Osteoblast (primary cell): ENCODE measurements at regions not wholly inside any gene's neighbourhood (a gene's known extent, or its start where the extent isn't known, plus 50 kb on each side); places are given as distances from the start of the nearest gene placed in this dataset.
A peak's percentile ranks its signal among the peaks of the same experiment; 100 is the strongest.

Experiments
- DNase-seq: peaks from one replicate; pipeline ENCODE4 v3.0.0; 2011; ENCODE audit warnings: low spot score, mixed read lengths; ENCODE audit not compliant: insufficient read length; ENCODE audit errors: missing footprints
- H2AFZ ChIP-seq: 2 replicates; pipeline ENCODE4 v1.6.0; 2011; ENCODE audit warnings: mild to moderate bottlenecking, low read length
- H3K27ac ChIP-seq: 2 replicates; pipeline ENCODE4 v1.5.1; 2011; ENCODE audit warnings: mild to moderate bottlenecking, low read depth, low read length, moderate library complexity
- H3K27me3 ChIP-seq: 2 replicates; pipeline ENCODE4 v1.6.0; 2012; ENCODE audit warnings: mild to moderate bottlenecking, control low read depth, inconsistent platforms, low read length, moderate library complexity; ENCODE audit not compliant: insufficient read depth
- H3K36me3 ChIP-seq: 2 replicates; pipeline ENCODE4 v1.5.1; 2011; ENCODE audit warnings: mild to moderate bottlenecking, low read length, control low read depth, moderate library complexity; ENCODE audit not compliant: insufficient read depth
- H3K4me1 ChIP-seq: 2 replicates; pipeline ENCODE4 v1.5.1; 2011; ENCODE audit warnings: mild to moderate bottlenecking, low read length, control low read depth, moderate library complexity; ENCODE audit not compliant: insufficient read depth
- H3K4me2 ChIP-seq: 2 replicates; pipeline ENCODE4 v1.6.0; 2011; ENCODE audit warnings: mild to moderate bottlenecking, low read length; ENCODE audit not compliant: insufficient read depth
- H3K4me3 ChIP-seq: fragments of 200-600 bp; sonication (generic); 3 replicates; pipeline ENCODE4 v1.5.1; 2012; ENCODE audit warnings: mild to moderate bottlenecking, low read length, inconsistent platforms; ENCODE audit not compliant: insufficient read depth
- H3K79me2 ChIP-seq: 2 replicates; pipeline ENCODE4 v1.6.0; 2012; ENCODE audit warnings: mild to moderate bottlenecking, low read length, control low read depth, inconsistent platforms; ENCODE audit not compliant: insufficient read depth
- H3K9me3 ChIP-seq: 2 replicates; pipeline ENCODE4 v1.5.1; 2011; ENCODE audit warnings: low read depth, low read length, control low read depth
- H4K20me1 ChIP-seq: 2 replicates; pipeline ENCODE4 v1.6.0; 2012; ENCODE audit warnings: mild to moderate bottlenecking, low read length, control low read depth; ENCODE audit not compliant: insufficient read depth
- TF ChIP-seq, protein P1 (sequence below): IDR thresholded peaks from 2 replicates; pipeline ENCODE4 v1.5.1; 2011; ENCODE audit warnings: mild to moderate bottlenecking, low read depth, low read length, moderate library complexity; ENCODE audit errors: extremely low read depth

DNA sequence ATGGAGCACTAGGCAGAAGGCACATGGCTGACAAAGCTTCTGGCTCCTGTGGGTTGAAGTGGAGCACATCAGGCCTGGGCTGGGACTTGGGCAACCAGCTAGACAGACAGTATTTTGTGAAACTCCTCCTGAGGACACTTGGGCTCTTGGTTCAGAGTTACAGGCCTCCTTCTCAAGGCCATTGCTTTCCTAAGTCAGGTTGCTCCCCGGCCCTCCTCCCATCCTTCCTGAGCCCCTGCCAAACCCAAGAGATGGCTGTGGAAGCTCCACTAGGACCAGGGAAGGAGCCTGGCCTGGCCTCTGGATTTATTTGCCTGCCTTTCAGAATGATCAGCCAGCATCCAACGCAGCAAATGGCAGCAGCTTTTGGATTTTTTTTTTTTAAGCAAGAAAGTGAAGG lies 56.3 kb downstream of the MAGEF1 start:
- H3K36me3 ChIP-seq, result no peaks in the 10 kb centered on the region
- no peak overlapping the region for H2AFZ ChIP-seq
- TF ChIP-seq, protein P1, sequence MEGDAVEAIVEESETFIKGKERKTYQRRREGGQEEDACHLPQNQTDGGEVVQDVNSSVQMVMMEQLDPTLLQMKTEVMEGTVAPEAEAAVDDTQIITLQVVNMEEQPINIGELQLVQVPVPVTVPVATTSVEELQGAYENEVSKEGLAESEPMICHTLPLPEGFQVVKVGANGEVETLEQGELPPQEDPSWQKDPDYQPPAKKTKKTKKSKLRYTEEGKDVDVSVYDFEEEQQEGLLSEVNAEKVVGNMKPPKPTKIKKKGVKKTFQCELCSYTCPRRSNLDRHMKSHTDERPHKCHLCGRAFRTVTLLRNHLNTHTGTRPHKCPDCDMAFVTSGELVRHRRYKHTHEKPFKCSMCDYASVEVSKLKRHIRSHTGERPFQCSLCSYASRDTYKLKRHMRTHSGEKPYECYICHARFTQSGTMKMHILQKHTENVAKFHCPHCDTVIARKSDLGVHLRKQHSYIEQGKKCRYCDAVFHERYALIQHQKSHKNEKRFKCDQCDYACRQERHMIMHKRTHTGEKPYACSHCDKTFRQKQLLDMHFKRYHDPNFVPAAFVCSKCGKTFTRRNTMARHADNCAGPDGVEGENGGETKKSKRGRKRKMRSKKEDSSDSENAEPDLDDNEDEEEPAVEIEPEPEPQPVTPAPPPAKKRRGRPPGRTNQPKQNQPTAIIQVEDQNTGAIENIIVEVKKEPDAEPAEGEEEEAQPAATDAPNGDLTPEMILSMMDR, result no peak
- peaks cover 2% of the 10 kb centered on the region for H3K4me1 ChIP-seq
- H4K20me1 ChIP-seq, result no peaks in the 10 kb centered on the region
- H3K9me3 ChIP-seq, result no peaks in the 10 kb centered on the region
- H3K4me2 ChIP-seq, result no peak overlapping the region
- no peak overlapping the region for H3K27ac ChIP-seq
- DNase-seq, result no peak
- H3K4me3 ChIP-seq, result no peak overlapping the region
- no peaks in the 10 kb centered on the region for H3K79me2 ChIP-seq
- H3K27me3 ChIP-seq, result no peaks in the 10 kb centered on the region

DNA sequence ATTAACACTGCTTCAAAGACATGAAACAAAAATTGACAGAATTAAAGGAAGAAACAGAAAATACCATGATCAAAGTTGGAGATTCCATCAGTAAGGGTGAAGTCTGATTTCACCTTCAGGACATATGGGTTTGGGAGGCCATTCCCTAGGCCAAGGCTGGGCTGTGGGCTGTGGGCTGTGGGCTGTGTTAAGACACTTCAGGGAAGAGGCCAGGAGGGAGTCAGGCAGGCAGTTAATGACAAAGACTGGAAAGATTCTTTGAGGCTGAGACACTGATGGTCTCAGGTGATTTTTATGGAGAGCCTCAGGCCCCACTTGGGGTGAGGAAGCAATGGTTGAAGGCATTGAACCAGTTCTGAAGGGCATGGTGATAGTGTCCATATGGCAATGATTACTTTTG lies 57.5 kb downstream of the MAGEF1 start:
- Histone ChIP-seq H3K79me2 (no peaks in the 10 kb centered on the region), H3K4me3 (no peak overlapping the region), H4K20me1 (no peaks in the 10 kb centered on the region), H3K27ac (no peak overlapping the region), H3K4me1 (peaks cover 2% of the 10 kb centered on the region), H3K4me2 (no peak overlapping the region), H2AFZ (no peak overlapping the region), H3K36me3 (no peaks in the 10 kb centered on the region), H3K27me3 (no peaks in the 10 kb centered on the region), H3K9me3 (no peaks in the 10 kb centered on the region)
- TF ChIP-seq, protein P1, result no peak
- no peak for DNase-seq

DNA sequence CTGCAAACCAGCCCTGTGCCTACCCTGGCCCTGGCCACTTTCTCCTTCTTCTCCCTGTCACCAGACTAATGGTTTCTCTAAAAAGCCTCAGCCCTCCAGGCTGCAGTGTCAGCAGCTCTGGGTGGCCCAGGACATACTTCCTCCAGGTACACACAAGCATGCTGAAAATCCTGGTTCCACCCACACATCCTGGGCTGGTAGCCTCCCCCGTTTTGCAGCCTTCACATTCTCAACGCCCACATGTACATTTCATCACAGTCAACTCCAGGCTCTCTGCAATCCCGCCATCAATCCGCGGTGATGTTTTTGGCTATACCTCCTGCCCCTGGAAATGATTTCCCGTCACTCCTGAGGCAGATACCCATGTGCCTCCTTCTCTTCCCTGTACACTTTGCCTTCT lies 59.4 kb downstream of the MAGEF1 start:
- H3K4me1 ChIP-seq, result peaks cover 2% of the 10 kb centered on the region
- H4K20me1 ChIP-seq, result no peaks in the 10 kb centered on the region
- H3K9me3 ChIP-seq, result no peaks in the 10 kb centered on the region
- H3K4me2 ChIP-seq, result no peak overlapping the region
- H3K27ac ChIP-seq, result no peak overlapping the region
- H3K36me3 ChIP-seq, result no peaks in the 10 kb centered on the region
- TF ChIP-seq, protein P1, result no peak
- DNase-seq, result no peak
- H3K27me3 ChIP-seq, result no peaks in the 10 kb centered on the region
- H3K79me2 ChIP-seq, result no peaks in the 10 kb centered on the region
- H2AFZ ChIP-seq, result no peak overlapping the region
- H3K4me3 ChIP-seq, result no peak overlapping the region

DNA sequence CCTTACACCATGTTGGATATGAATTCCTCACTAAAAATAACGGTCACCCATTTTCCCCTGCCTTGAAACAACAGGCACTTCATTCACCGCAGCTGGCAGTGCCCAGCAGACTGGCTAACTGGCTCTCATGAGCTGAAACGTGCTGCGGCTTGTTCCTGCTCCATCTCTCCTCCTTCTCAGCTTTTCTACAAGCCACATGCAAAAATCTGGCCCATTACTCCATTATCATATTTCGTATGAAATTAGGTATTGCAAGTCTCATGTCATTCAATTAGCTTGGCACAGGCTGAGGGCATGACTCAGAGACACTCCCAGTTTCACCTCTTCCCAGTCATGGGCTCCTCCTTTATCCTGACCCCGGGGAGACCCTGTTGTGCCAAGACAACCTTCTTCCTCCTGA lies 60.0 kb downstream of the MAGEF1 start:
- H3K9me3 ChIP-seq, result no peaks in the 10 kb centered on the region
- H3K4me3 ChIP-seq, result no peak overlapping the region
- H4K20me1 ChIP-seq, result no peaks in the 10 kb centered on the region
- no peaks in the 10 kb centered on the region for H3K79me2 ChIP-seq
- no peak overlapping the region for H3K27ac ChIP-seq
- H3K4me1 ChIP-seq, result no peaks in the 10 kb centered on the region
- no peak overlapping the region for H2AFZ ChIP-seq
- TF ChIP-seq, protein P1, result no peak
- H3K36me3 ChIP-seq, result no peaks in the 10 kb centered on the region
- no peaks in the 10 kb centered on the region for H3K27me3 ChIP-seq
- H3K4me2 ChIP-seq, result no peak overlapping the region
- DNase-seq, result peak; percentile 41
